Transverse colon (tissue), 4 donors: ENCODE measurements at regions not wholly inside any gene's neighbourhood (a gene's known extent, or its start where the extent isn't known, plus 50 kb on each side); places are given as distances from the start of the nearest gene placed in this dataset.

Experiments used
- POLR2A ChIP-seq: fragments of 450-650 bp; IDR thresholded peaks from one replicate; pipeline ENCODE4 v1.6.1; 2016; ENCODE audit warnings: antibody characterized with exemption, mild to moderate bottlenecking, moderate library complexity
- POLR2AphosphoS5 ChIP-seq, 3 donors: sonication (generic); formaldehyde crosslinking; IDR thresholded peaks; one replicate each; pipeline ENCODE4 v1.6.1; 2016; ENCODE audit warnings: antibody characterized with exemption in 3 of 3
- TF ChIP-seq, protein P1 (sequence below), 5 experiments: fragments of 200-600 bp in 3 of 5; fragments of 450-650 bp in 2 of 5; sonication (generic) in 3 of 5; IDR thresholded peaks; 1 replicate in 2 of 5; 2 replicates in 3 of 5; pipeline ENCODE4 v1.5.1; 2016 to 2017; ENCODE audit warnings: antibody characterized with exemption in 5 of 5, inconsistent platforms in 3 of 5, mild to moderate bottlenecking in 2 of 5, moderate library complexity in 1 of 5

DNA sequence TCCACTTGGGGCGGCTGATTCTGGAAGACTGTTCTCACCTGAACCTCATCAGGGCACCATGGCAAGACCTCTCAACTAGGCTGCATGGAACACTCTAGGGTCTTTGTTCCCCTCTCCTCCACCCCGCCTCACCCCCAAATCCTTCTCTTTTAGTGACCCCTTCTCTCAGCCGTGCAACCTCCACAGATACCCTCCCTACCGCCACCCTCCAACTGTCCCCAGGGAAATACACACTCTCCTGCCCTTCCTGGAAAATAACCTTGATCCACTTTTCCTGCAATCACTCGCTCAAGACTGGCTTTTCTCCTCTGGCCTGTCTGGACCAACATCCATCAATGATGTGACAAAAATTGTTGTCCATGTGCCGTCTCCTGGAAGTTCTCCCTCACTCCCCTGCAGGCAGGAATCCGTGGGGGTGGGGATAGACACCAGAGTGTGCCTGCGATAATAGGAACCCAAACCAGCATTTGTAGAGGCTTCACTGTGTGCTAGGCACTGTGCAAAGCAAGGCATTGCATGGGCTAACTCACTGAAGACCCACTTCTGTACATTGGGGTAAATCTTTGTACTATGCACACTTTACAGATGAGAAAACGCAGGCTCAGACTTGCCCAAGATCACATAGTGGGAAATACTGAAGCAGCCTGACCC lies 160.1 kb upstream of the UBE2E1 start:
- TF ChIP-seq, protein P1, sequence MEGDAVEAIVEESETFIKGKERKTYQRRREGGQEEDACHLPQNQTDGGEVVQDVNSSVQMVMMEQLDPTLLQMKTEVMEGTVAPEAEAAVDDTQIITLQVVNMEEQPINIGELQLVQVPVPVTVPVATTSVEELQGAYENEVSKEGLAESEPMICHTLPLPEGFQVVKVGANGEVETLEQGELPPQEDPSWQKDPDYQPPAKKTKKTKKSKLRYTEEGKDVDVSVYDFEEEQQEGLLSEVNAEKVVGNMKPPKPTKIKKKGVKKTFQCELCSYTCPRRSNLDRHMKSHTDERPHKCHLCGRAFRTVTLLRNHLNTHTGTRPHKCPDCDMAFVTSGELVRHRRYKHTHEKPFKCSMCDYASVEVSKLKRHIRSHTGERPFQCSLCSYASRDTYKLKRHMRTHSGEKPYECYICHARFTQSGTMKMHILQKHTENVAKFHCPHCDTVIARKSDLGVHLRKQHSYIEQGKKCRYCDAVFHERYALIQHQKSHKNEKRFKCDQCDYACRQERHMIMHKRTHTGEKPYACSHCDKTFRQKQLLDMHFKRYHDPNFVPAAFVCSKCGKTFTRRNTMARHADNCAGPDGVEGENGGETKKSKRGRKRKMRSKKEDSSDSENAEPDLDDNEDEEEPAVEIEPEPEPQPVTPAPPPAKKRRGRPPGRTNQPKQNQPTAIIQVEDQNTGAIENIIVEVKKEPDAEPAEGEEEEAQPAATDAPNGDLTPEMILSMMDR (IDR thresholded peaks at IDR 0.05): no peak
- no peak for TF ChIP-seq POLR2A
- TF ChIP-seq POLR2AphosphoS5 (IDR thresholded peaks at IDR 0.05): no peak
